Stomach (tissue), 4 donors: ENCODE measurements at regions not wholly inside any gene's neighbourhood (a gene's known extent, or its start where the extent isn't known, plus 50 kb on each side); places are given as distances from the start of the nearest gene placed in this dataset.

ENCODE experiments used
- POLR2AphosphoS5 ChIP-seq, 3 donors: sonication (generic); formaldehyde crosslinking; IDR thresholded peaks; one replicate each; pipeline ENCODE4 v1.6.1; 2016; ENCODE audit warnings: antibody characterized with exemption in 3 of 3
- TF ChIP-seq, protein P1 (sequence below), 7 experiments: fragments of 450-650 bp in 4 of 7; fragments of 200-600 bp in 3 of 7; sonication (generic) in 3 of 7; IDR thresholded peaks; one replicate each; pipeline ENCODE4 v1.5.1; 2016 to 2019; ENCODE audit warnings: antibody characterized with exemption in 7 of 7, control low read depth in 2 of 7, mild to moderate bottlenecking in 1 of 7

GRCh38 chr3:45330510-45331295, 57.7 kb upstream of the LARS2 start:
- TF ChIP-seq, protein P1, sequence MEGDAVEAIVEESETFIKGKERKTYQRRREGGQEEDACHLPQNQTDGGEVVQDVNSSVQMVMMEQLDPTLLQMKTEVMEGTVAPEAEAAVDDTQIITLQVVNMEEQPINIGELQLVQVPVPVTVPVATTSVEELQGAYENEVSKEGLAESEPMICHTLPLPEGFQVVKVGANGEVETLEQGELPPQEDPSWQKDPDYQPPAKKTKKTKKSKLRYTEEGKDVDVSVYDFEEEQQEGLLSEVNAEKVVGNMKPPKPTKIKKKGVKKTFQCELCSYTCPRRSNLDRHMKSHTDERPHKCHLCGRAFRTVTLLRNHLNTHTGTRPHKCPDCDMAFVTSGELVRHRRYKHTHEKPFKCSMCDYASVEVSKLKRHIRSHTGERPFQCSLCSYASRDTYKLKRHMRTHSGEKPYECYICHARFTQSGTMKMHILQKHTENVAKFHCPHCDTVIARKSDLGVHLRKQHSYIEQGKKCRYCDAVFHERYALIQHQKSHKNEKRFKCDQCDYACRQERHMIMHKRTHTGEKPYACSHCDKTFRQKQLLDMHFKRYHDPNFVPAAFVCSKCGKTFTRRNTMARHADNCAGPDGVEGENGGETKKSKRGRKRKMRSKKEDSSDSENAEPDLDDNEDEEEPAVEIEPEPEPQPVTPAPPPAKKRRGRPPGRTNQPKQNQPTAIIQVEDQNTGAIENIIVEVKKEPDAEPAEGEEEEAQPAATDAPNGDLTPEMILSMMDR (IDR thresholded peaks at IDR 0.05), result no peak
- TF ChIP-seq POLR2AphosphoS5 (IDR thresholded peaks at IDR 0.05), result no peak
